ENCODE measurements at regions not wholly inside any gene's neighbourhood (a gene's known extent, or its start where the extent isn't known, plus 50 kb on each side); places are given as distances from the start of the nearest gene placed in this dataset.

GRCh38 chr2:71947809-71948208, 199.9 kb downstream of the CYP26B1 start:
- TF ChIP-seq EZH2 (optimal IDR thresholded peaks at IDR 0.05; ENCODE audit: low read depth, low read length) (no peak), CTCF (IDR thresholded peaks at IDR 0.05; ENCODE audit: low read length) (no peak), EZH2phosphoT487 (IDR thresholded peaks at IDR 0.05; ENCODE audit: low read length) (no peak)

Measured in MM.1S (cell line).